ENCODE measurements at regions not wholly inside any gene's neighbourhood (a gene's known extent, or its start where the extent isn't known, plus 50 kb on each side); places are given as distances from the start of the nearest gene placed in this dataset.

GRCh38 chr5:56527174-56527573 is 288.2 kb upstream of the MAP3K1 start:
- Histone ChIP-seq H3K9me3 (replicated peaks) (no peaks in the 10 kb centered on the region), H3K27ac (no peak overlapping the region), H3K4me1 (replicated peaks) (peaks cover 12% of the 10 kb centered on the region), H3K36me3 (no peaks in the 10 kb centered on the region), H3K4me3 (no peak overlapping the region), H3K27me3 (replicated peaks) (no peaks in the 10 kb centered on the region)
- no peak for DNase-seq (ENCODE audit: low read depth in 1 of 2, low spot score in 2 of 2)

GRCh38 chr5:56525113-56525512 is 290.2 kb upstream of the MAP3K1 start:
- Histone ChIP-seq H3K27ac (no peak overlapping the region), H3K36me3 (no peaks in the 10 kb centered on the region), H3K4me1 (replicated peaks) (peaks cover 12% of the 10 kb centered on the region), H3K27me3 (replicated peaks) (no peaks in the 10 kb centered on the region), H3K4me3 (no peak overlapping the region), H3K9me3 (replicated peaks) (no peaks in the 10 kb centered on the region)
- DNase-seq (ENCODE audit: low read depth in 1 of 2, low spot score in 2 of 2): no peak

- Histone ChIP-seq H3K4me3 (no peak overlapping the region), H3K9me3 (replicated peaks) (no peaks in the 10 kb centered on the region), H3K27ac (no peak overlapping the region), H3K4me1 (replicated peaks) (peaks cover 12% of the 10 kb centered on the region), H3K36me3 (no peaks in the 10 kb centered on the region), H3K27me3 (replicated peaks) (no peaks in the 10 kb centered on the region)
- no peak for DNase-seq (ENCODE audit: low read depth in 1 of 2, low spot score in 2 of 2)
Observed at GRCh38 chr5:56523790-56524575, 290.9 kb upstream of the ANKRD55 start.

GRCh38 chr5:56522960-56523359 is 289.8 kb upstream of the ANKRD55 start:
- no peak for DNase-seq (ENCODE audit: low read depth in 1 of 2, low spot score in 2 of 2)
- no peaks in the 10 kb centered on the region for H3K27me3 ChIP-seq (replicated peaks)

GRCh38 chr5:56522169-56522568 is 289.0 kb upstream of the ANKRD55 start:
- DNase-seq (ENCODE audit: low read depth in 1 of 2, low spot score in 2 of 2): no peak
- Histone ChIP-seq H3K36me3 (no peaks in the 10 kb centered on the region), H3K27me3 (replicated peaks) (no peaks in the 10 kb centered on the region), H3K9me3 (replicated peaks) (no peaks in the 10 kb centered on the region), H3K4me1 (replicated peaks) (peaks cover 12% of the 10 kb centered on the region), H3K4me3 (no peak overlapping the region), H3K27ac (no peak overlapping the region)

More at GRCh38 chr5:56522960-56523359, 289.8 kb upstream of the ANKRD55 start:
- H3K9me3 ChIP-seq (replicated peaks): no peaks in the 10 kb centered on the region
- no peak overlapping the region for H3K27ac ChIP-seq
- H3K4me3 ChIP-seq: no peak overlapping the region
- H3K4me1 ChIP-seq (replicated peaks): peaks cover 12% of the 10 kb centered on the region
- no peaks in the 10 kb centered on the region for H3K36me3 ChIP-seq

- no peaks in the 10 kb centered on the region for H3K36me3 ChIP-seq
- H3K27ac ChIP-seq: no peak overlapping the region
- no peak overlapping the region for H3K4me3 ChIP-seq
- no peaks in the 10 kb centered on the region for H3K9me3 ChIP-seq (replicated peaks)
- no peak for DNase-seq (ENCODE audit: low read depth in 1 of 2, low spot score in 2 of 2)
- H3K27me3 ChIP-seq (replicated peaks): no peaks in the 10 kb centered on the region
- H3K4me1 ChIP-seq (replicated peaks): peaks cover 12% of the 10 kb centered on the region
Observed at GRCh38 chr5:56520986-56521730, 288.0 kb upstream of the ANKRD55 start.

GRCh38 chr5:56518820-56519219 is 285.7 kb upstream of the ANKRD55 start:
- H3K27me3 ChIP-seq (replicated peaks): no peaks in the 10 kb centered on the region

GRCh38 chr5:56517011-56517416 is 283.9 kb upstream of the ANKRD55 start:
- no peak for DNase-seq (ENCODE audit: low read depth in 1 of 2, low spot score in 2 of 2)
- Histone ChIP-seq H3K4me3 (no peak overlapping the region), H3K27ac (no peak overlapping the region), H3K4me1 (replicated peaks) (0 out of 2 replicates have a peak, but pooled peaks cover 3% of the 10 kb centered on the region), H3K36me3 (no peaks in the 10 kb centered on the region), H3K9me3 (replicated peaks) (no peaks in the 10 kb centered on the region), H3K27me3 (replicated peaks) (no peaks in the 10 kb centered on the region)

More at GRCh38 chr5:56518820-56519219, 285.7 kb upstream of the ANKRD55 start:
- Histone ChIP-seq H3K9me3 (replicated peaks) (no peaks in the 10 kb centered on the region), H3K27ac (no peak overlapping the region), H3K36me3 (no peaks in the 10 kb centered on the region), H3K4me3 (no peak overlapping the region), H3K4me1 (replicated peaks) (peaks cover 9% of the 10 kb centered on the region; the same call in 1 of the 2 replicates)
- DNase-seq (ENCODE audit: low read depth in 1 of 2, low spot score in 2 of 2): no peak

- Histone ChIP-seq H3K4me1 (replicated peaks) (0 out of 2 replicates have a peak, but pooled peaks cover 3% of the 10 kb centered on the region), H3K4me3 (no peak overlapping the region), H3K27ac (no peak overlapping the region), H3K36me3 (no peaks in the 10 kb centered on the region), H3K9me3 (replicated peaks) (no peaks in the 10 kb centered on the region), H3K27me3 (replicated peaks) (no peaks in the 10 kb centered on the region)
- no peak for DNase-seq (ENCODE audit: low read depth in 1 of 2, low spot score in 2 of 2)
Observed at GRCh38 chr5:56516441-56516840, 283.3 kb upstream of the ANKRD55 start.

- Histone ChIP-seq H3K27ac (no peak overlapping the region), H3K27me3 (replicated peaks) (no peaks in the 10 kb centered on the region), H3K9me3 (replicated peaks) (no peaks in the 10 kb centered on the region), H3K4me3 (no peak overlapping the region), H3K36me3 (no peaks in the 10 kb centered on the region), H3K4me1 (replicated peaks) (0 out of 2 replicates have a peak, but pooled peaks cover 3% of the 10 kb centered on the region)
- DNase-seq (ENCODE audit: low read depth in 1 of 2, low spot score in 2 of 2): no peak
Observed at GRCh38 chr5:56516035-56516434, 282.9 kb upstream of the ANKRD55 start.

- DNase-seq (ENCODE audit: low read depth in 1 of 2, low spot score in 2 of 2): no peak
- no peaks in the 10 kb centered on the region for H3K9me3 ChIP-seq (replicated peaks)
- H3K4me1 ChIP-seq (replicated peaks): 0 out of 2 replicates have a peak, but pooled peaks cover 3% of the 10 kb centered on the region
- no peaks in the 10 kb centered on the region for H3K27me3 ChIP-seq (replicated peaks)
- no peak overlapping the region for H3K27ac ChIP-seq
- H3K4me3 ChIP-seq: no peak overlapping the region
- H3K36me3 ChIP-seq: no peaks in the 10 kb centered on the region
Observed at GRCh38 chr5:56515011-56515410, 281.9 kb upstream of the ANKRD55 start.

GRCh38 chr5:56514245-56514644 is 281.1 kb upstream of the ANKRD55 start:
- no peak for DNase-seq (ENCODE audit: low read depth in 1 of 2, low spot score in 2 of 2)
- Histone ChIP-seq H3K4me1 (replicated peaks) (0 out of 2 replicates have a peak, but pooled peaks cover 3% of the 10 kb centered on the region), H3K27me3 (replicated peaks) (no peaks in the 10 kb centered on the region), H3K9me3 (replicated peaks) (no peaks in the 10 kb centered on the region), H3K36me3 (no peaks in the 10 kb centered on the region), H3K4me3 (no peak overlapping the region), H3K27ac (no peak overlapping the region)

- Histone ChIP-seq H3K27ac (no peak overlapping the region), H3K9me3 (replicated peaks) (no peaks in the 10 kb centered on the region), H3K4me1 (replicated peaks) (0 out of 2 replicates have a peak, but pooled peaks cover 3% of the 10 kb centered on the region), H3K36me3 (no peaks in the 10 kb centered on the region), H3K27me3 (replicated peaks) (no peaks in the 10 kb centered on the region), H3K4me3 (no peak overlapping the region)
- no peak for DNase-seq (ENCODE audit: low read depth in 1 of 2, low spot score in 2 of 2)
Observed at GRCh38 chr5:56513141-56513540, 280.0 kb upstream of the ANKRD55 start.
